Endodermal cell (in vitro differentiated cells): ENCODE measurements at regions not wholly inside any gene's neighbourhood (a gene's known extent, or its start where the extent isn't known, plus 50 kb on each side); places are given as distances from the start of the nearest gene placed in this dataset.

Source experiments
- DNase-seq: peaks from one replicate; pipeline ENCODE4 v3.0.0-alpha.2; 2017
- H3K27ac ChIP-seq: 2 replicates; pipeline ENCODE4 v1.5.1; 2013; ENCODE audit warnings: mild to moderate bottlenecking, low read depth, low read length, moderate library complexity
- H3K27me3 ChIP-seq: 2 replicates; pipeline ENCODE4 v1.6.1; 2013; ENCODE audit warnings: mild to moderate bottlenecking, low read length, moderate library complexity; ENCODE audit not compliant: insufficient read depth, control insufficient read depth, poor library complexity, severe bottlenecking
- H3K36me3 ChIP-seq: 2 replicates; pipeline ENCODE4 v1.7.0; 2013; ENCODE audit warnings: mild to moderate bottlenecking, low read length, moderate library complexity; ENCODE audit not compliant: control insufficient read depth, insufficient read depth
- H3K4me1 ChIP-seq: one replicate; pipeline ENCODE4 v1.7.0; 2013; ENCODE audit warnings: low read length; ENCODE audit not compliant: control insufficient read depth, insufficient read depth
- H3K4me3 ChIP-seq: 2 replicates; pipeline ENCODE4 v1.5.1; 2013; ENCODE audit warnings: mild to moderate bottlenecking, low read length, moderate library complexity
- H3K9ac ChIP-seq: 2 replicates; pipeline ENCODE4 v1.6.1; 2013; ENCODE audit warnings: mild to moderate bottlenecking, low read length, moderate library complexity; ENCODE audit not compliant: poor library complexity, severe bottlenecking; ENCODE audit errors: extremely low read depth
- H3K9me3 ChIP-seq: 2 replicates; pipeline ENCODE4 v1.6.1; 2013; ENCODE audit warnings: mild to moderate bottlenecking, low read length, moderate library complexity; ENCODE audit not compliant: control insufficient read depth
- H3K27ac Mint-ChIP-seq: 2 replicates; pipeline ENCODE4 v1.8.0; 2020; ENCODE audit warnings: mixed read lengths
- H3K27me3 Mint-ChIP-seq: 2 replicates; pipeline ENCODE4 v1.8.0; 2021; ENCODE audit warnings: mild to moderate bottlenecking, mixed read lengths; ENCODE audit not compliant: insufficient read depth
- H3K36me3 Mint-ChIP-seq: 2 replicates; pipeline ENCODE4 v1.8.0; 2020; ENCODE audit warnings: low read depth, mixed read lengths
- H3K4me1 Mint-ChIP-seq: 2 replicates; pipeline ENCODE4 v1.8.0; 2020; ENCODE audit warnings: mixed read lengths
- H3K4me3 Mint-ChIP-seq: 2 replicates; pipeline ENCODE4 v1.8.0; 2020; ENCODE audit warnings: mild to moderate bottlenecking, moderate library complexity, mixed read lengths
- H3K9me3 Mint-ChIP-seq: 2 replicates; pipeline ENCODE4 v1.8.0; 2020; ENCODE audit warnings: mild to moderate bottlenecking, mixed read lengths
- WGBS, 2 experiments: methylation state at CpG; one replicate each; pipeline versions ENCODE4 v1.1.5 to v1.1.7; 2013; ENCODE audit warnings: missing lambda C conversion rate in 2 of 2, mixed read lengths in 1 of 2; ENCODE audit not compliant: insufficient coverage in 1 of 2, insufficient read length in 1 of 2; 5-methylcytosine and 5-hydroxymethylcytosine counted together
- TF ChIP-seq, protein P1 (sequence below): fragments of 200-600 bp; sonication (generic); conservative IDR thresholded peaks from 2 replicates; pipeline ENCODE4 v1.5.0; 2021; ENCODE audit warnings: antibody characterized with exemption, mild to moderate bottlenecking

DNA sequence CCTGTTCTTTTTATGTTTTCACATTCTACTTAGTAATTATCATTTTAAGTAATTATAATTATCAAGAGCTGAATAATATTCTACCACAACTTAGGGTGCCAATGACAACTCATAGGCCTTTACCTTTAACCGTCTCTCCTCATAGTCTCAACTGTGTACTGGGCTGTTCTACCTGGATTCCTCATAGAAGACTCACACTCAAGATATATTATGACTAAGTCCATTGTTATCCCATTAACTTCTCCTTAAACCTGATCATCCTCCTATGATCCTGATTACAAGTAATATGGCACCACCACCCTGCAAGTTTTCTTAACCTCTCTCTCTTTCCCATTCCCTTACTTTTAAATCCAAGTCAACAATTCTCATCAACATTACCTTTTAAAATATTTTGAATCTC is 285.9 kb upstream of the VEPH1 start:
- Mint-ChIP-seq H3K36me3 (no peaks in the 10 kb centered on the region), H3K27me3 (no peaks in the 10 kb centered on the region)

GRCh38 chr3:157786618-157787017 is 283.4 kb upstream of the VEPH1 start:
- no peak overlapping the region for H3K9ac ChIP-seq
- H3K27me3 ChIP-seq, result no peaks in the 10 kb centered on the region
- Mint-ChIP-seq H3K27me3 (no peaks in the 10 kb centered on the region), H3K27ac (no peak overlapping the region), H3K4me3 (no peak overlapping the region), H3K9me3 (peaks cover 2% of the 10 kb centered on the region), H3K36me3 (no peaks in the 10 kb centered on the region), H3K4me1 (no peaks in the 10 kb centered on the region)
- no peaks in the 10 kb centered on the region for H3K4me1 ChIP-seq
- H3K4me3 ChIP-seq, result no peak overlapping the region
- H3K36me3 ChIP-seq, result no peaks in the 10 kb centered on the region
- H3K27ac ChIP-seq, result no peak overlapping the region
- WGBS, 2 experiments, result 87 to 96% methylated on average over 4 of the region's 4 CpGs
- DNase-seq, result no peak
- H3K9me3 ChIP-seq, result no peaks in the 10 kb centered on the region
- TF ChIP-seq, protein P1, sequence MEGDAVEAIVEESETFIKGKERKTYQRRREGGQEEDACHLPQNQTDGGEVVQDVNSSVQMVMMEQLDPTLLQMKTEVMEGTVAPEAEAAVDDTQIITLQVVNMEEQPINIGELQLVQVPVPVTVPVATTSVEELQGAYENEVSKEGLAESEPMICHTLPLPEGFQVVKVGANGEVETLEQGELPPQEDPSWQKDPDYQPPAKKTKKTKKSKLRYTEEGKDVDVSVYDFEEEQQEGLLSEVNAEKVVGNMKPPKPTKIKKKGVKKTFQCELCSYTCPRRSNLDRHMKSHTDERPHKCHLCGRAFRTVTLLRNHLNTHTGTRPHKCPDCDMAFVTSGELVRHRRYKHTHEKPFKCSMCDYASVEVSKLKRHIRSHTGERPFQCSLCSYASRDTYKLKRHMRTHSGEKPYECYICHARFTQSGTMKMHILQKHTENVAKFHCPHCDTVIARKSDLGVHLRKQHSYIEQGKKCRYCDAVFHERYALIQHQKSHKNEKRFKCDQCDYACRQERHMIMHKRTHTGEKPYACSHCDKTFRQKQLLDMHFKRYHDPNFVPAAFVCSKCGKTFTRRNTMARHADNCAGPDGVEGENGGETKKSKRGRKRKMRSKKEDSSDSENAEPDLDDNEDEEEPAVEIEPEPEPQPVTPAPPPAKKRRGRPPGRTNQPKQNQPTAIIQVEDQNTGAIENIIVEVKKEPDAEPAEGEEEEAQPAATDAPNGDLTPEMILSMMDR, result no peak

More for the DNA sequence above, 285.9 kb upstream of the VEPH1 start:
- H3K9me3 ChIP-seq, result no peaks in the 10 kb centered on the region
- no peak overlapping the region for H3K4me3 ChIP-seq
- H3K9ac ChIP-seq, result no peak overlapping the region
- H3K9me3 Mint-ChIP-seq, result no peaks in the 10 kb centered on the region
- no peak overlapping the region for H3K27ac Mint-ChIP-seq
- TF ChIP-seq, protein P1, result no peak
- H3K4me1 Mint-ChIP-seq, result no peaks in the 10 kb centered on the region
- no peak overlapping the region for H3K4me3 Mint-ChIP-seq
- H3K36me3 ChIP-seq, result no peaks in the 10 kb centered on the region
- no peak overlapping the region for H3K27ac ChIP-seq
- 95% methylated on average over 1 of the region's 1 CpG; no CpG with 5 or more reads in 1 of the 2 experiments for WGBS, 2 experiments
- H3K4me1 ChIP-seq, result no peaks in the 10 kb centered on the region
- H3K27me3 ChIP-seq, result no peaks in the 10 kb centered on the region
- no peak for DNase-seq

DNA sequence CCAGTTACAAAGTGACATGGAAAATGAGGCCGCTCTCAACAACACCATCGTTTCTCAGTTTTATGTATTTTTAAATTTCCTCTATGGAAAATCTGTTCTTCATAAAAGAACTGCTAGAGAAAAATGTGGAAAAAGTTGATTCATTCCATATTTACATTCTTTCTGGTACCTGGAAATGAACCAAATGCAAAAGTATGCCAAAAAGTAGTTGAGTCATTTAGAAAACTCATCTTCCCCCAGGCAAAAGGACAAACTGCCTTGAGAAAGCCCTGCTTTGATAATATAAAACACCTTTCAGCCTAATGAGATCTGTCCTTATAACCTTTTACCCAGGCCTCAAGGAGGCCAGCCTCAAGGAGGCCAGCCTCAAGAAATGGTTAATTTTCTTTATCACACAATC is 283.0 kb upstream of the VEPH1 start:
- no peaks in the 10 kb centered on the region for H3K36me3 Mint-ChIP-seq
- WGBS, 2 experiments, result 88% methylated on average over 2 of the region's 2 CpGs; no CpG with 5 or more reads in 1 of the 2 experiments
- no peak overlapping the region for H3K9ac ChIP-seq

More for the DNA sequence above, 283.0 kb upstream of the VEPH1 start:
- Histone ChIP-seq H3K27ac (no peak overlapping the region), H3K4me3 (no peak overlapping the region), H3K9me3 (no peaks in the 10 kb centered on the region), H3K4me1 (no peaks in the 10 kb centered on the region), H3K36me3 (no peaks in the 10 kb centered on the region), H3K27me3 (no peaks in the 10 kb centered on the region)
- TF ChIP-seq, protein P1, result no peak
- no peak for DNase-seq
- H3K27ac Mint-ChIP-seq, result no peak overlapping the region
- H3K4me1 Mint-ChIP-seq, result no peaks in the 10 kb centered on the region
- no peak overlapping the region for H3K4me3 Mint-ChIP-seq
- no peaks in the 10 kb centered on the region for H3K27me3 Mint-ChIP-seq
- peaks cover 2% of the 10 kb centered on the region for H3K9me3 Mint-ChIP-seq
